Peyer's patch (tissue), 4 donors: ENCODE measurements at regions not wholly inside any gene's neighbourhood (a gene's known extent, or its start where the extent isn't known, plus 50 kb on each side); places are given as distances from the start of the nearest gene placed in this dataset.

ENCODE experiments used
- POLR2A ChIP-seq, 2 donors: fragments of 450-650 bp; IDR thresholded peaks; one replicate each; pipeline ENCODE4 v1.5.1; 2017; ENCODE audit warnings: antibody characterized with exemption in 2 of 2, mild to moderate bottlenecking in 2 of 2, moderate library complexity in 2 of 2
- TF ChIP-seq, protein P1 (sequence below), 6 experiments: fragments of 450-650 bp in 4 of 6; fragments of 200-600 bp in 2 of 6; sonication (generic) in 1 of 6; IDR thresholded peaks; one replicate each; pipeline ENCODE4 v1.5.1; 2017 to 2019; ENCODE audit warnings: antibody characterized with exemption in 6 of 6, mild to moderate bottlenecking in 3 of 6, moderate library complexity in 1 of 6

DNA sequence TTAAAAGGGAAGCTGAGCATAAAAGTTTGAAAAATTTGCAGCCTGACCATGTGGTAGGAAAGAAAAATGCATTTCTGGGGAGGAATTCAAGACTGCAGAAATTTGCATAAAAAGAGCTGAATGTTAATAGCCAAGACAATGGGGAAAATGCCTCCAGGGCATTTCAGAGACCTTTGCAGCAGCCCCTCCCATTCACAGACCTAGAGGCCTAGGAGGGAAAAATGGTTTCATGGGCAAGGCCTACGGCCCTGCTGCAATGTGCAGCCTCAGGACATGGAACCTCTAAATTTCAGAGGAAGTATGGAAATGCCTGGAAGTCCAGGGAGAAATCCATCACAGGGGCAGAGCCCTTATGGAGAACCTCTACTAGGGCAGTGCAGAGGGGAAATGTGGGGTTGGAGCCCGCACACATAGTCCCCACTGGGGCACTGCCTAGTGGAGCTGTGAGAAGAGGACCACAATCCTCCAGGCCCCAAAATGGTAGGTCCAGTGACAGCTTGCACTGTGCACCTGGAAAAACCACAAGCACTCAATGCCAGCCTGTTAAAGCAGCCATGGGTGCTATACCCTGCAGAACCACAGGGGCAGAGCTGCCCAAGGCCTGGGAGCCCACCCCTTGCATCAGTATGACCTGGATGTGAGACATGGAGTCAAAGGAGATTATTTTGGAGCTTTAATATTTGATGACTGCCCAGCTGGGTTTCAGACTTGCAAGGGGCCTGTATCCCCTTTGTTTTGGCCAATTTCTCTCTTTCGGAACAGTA, 243.8 kb downstream of the DNAJB9 start:
- TF ChIP-seq, protein P1, sequence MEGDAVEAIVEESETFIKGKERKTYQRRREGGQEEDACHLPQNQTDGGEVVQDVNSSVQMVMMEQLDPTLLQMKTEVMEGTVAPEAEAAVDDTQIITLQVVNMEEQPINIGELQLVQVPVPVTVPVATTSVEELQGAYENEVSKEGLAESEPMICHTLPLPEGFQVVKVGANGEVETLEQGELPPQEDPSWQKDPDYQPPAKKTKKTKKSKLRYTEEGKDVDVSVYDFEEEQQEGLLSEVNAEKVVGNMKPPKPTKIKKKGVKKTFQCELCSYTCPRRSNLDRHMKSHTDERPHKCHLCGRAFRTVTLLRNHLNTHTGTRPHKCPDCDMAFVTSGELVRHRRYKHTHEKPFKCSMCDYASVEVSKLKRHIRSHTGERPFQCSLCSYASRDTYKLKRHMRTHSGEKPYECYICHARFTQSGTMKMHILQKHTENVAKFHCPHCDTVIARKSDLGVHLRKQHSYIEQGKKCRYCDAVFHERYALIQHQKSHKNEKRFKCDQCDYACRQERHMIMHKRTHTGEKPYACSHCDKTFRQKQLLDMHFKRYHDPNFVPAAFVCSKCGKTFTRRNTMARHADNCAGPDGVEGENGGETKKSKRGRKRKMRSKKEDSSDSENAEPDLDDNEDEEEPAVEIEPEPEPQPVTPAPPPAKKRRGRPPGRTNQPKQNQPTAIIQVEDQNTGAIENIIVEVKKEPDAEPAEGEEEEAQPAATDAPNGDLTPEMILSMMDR (IDR thresholded peaks at IDR 0.05): no peak
- TF ChIP-seq POLR2A (IDR thresholded peaks at IDR 0.05): no peak
